ENCODE measurements at regions not wholly inside any gene's neighbourhood (a gene's known extent, or its start where the extent isn't known, plus 50 kb on each side); places are given as distances from the start of the nearest gene placed in this dataset.

GRCh38 chr4:171334549-171334948 lies 478.7 kb upstream of the GALNTL6 start (continued):
- TF ChIP-seq CLOCK (CRISPR knock-in tag; IDR thresholded peaks at IDR 0.05; ENCODE audit: borderline replicate concordance) (no peak), ZNF512 (tag; IDR thresholded peaks at IDR 0.05) (no peak), KLF13 (tag; IDR thresholded peaks at IDR 0.05; ENCODE audit: borderline replicate concordance, low read depth) (no peak), ZNF449 (CRISPR knock-in tag; IDR thresholded peaks at IDR 0.05) (no peak), TBP (optimal IDR thresholded peaks at IDR 0.05; ENCODE audit: low read depth, low read length) (no peak), FOXJ3 (CRISPR knock-in tag; IDR thresholded peaks at IDR 0.05) (no peak), BMI1 (IDR thresholded peaks at IDR 0.05; ENCODE audit: low read length) (no peak), ZNF436 (CRISPR knock-in tag; IDR thresholded peaks at IDR 0.05) (no peak), ZFP1 (CRISPR knock-in tag; IDR thresholded peaks at IDR 0.05) (no peak), NKRF (IDR thresholded peaks at IDR 0.05; ENCODE audit: borderline replicate concordance) (no peak)

Data from K562 (cell line).